ENCODE measurements at regions not wholly inside any gene's neighbourhood (a gene's known extent, or its start where the extent isn't known, plus 50 kb on each side); places are given as distances from the start of the nearest gene placed in this dataset.
A peak's percentile ranks its signal among the peaks of the same experiment; 100 is the strongest.

DNA sequence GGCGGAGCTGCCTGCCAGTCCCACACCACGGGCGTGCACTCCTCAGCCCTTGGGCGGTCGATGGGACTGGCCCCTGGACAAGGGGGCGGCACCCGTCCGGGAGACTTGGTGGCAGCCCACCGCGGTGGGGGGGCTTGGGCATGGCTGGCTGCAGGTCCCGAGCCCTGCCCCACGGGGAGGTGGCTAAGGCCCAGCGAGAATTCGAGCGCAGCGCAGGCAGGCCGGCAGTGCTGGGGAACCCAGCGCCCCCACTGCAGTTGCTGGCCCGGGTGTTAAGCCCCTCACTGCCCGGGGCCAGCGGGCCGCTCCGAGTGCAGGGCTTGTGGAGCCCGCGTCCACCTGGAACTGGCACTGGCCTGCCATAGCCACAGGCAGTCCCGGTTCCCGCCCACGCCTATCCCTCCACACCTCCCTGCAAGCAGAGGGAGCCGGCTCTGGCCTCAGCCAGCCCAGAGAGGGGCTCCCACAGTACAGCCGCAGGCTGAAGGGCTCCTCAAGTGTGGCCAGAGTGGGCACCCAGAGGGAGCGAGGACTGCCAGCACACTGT is 742.9 kb upstream of the DDX18 start:
- TF ChIP-seq, protein P1, sequence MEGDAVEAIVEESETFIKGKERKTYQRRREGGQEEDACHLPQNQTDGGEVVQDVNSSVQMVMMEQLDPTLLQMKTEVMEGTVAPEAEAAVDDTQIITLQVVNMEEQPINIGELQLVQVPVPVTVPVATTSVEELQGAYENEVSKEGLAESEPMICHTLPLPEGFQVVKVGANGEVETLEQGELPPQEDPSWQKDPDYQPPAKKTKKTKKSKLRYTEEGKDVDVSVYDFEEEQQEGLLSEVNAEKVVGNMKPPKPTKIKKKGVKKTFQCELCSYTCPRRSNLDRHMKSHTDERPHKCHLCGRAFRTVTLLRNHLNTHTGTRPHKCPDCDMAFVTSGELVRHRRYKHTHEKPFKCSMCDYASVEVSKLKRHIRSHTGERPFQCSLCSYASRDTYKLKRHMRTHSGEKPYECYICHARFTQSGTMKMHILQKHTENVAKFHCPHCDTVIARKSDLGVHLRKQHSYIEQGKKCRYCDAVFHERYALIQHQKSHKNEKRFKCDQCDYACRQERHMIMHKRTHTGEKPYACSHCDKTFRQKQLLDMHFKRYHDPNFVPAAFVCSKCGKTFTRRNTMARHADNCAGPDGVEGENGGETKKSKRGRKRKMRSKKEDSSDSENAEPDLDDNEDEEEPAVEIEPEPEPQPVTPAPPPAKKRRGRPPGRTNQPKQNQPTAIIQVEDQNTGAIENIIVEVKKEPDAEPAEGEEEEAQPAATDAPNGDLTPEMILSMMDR (conservative IDR thresholded peaks at IDR 0.05; ENCODE audit: low read depth, low read length): no peak
- DNase-seq (ENCODE audit: low read depth): no peak
- no peak overlapping the region for H3K4me3 ChIP-seq (ENCODE audit: low read length)

DNA sequence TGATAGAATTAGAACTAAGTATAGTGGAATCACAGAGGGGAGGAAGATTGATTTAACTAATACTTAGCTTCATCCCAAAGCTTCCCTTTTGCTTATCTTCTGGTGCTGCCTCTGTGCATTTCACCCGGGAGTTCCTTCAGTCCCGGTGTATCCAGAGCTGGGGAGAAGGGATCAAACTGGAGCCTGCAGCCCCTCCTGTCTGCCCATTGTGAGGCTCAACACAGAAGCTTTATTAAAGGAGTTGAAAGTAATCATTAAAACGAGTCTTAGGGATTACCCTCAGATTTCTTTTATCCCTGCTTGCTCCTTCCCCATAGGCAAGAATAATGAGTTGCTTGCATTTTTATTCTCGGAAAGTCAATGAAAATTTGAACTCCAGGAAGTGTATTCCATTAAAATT is 739.7 kb upstream of the DDX18 start:
- H3K4me3 ChIP-seq (ENCODE audit: low read length): no peak overlapping the region
- TF ChIP-seq, protein P1 (conservative IDR thresholded peaks at IDR 0.05; ENCODE audit: low read depth, low read length): no peak
- no peak for DNase-seq (ENCODE audit: low read depth)

DNA sequence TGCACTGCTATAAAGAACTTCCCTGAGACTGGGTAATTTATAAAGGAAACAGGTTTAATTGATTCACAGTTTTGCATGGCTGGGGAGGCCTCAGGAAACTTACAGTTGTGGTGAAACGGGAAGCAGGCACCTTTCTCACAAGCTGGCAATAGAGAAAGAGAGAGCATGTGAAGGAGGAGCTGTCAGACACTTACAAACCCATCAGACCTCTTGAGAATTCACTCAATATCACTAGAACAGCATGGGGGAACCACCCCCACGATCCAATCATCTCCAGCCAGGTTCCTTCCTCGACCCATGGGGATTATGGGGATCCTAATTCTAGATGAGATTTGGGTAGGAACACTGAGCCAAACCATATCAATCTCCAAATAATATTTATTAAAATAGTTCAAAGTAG is 729.2 kb upstream of the DDX18 start:
- TF ChIP-seq, protein P1 (conservative IDR thresholded peaks at IDR 0.05; ENCODE audit: low read depth, low read length): no peak
- DNase-seq (ENCODE audit: low read depth): no peak
- no peak overlapping the region for H3K4me3 ChIP-seq (ENCODE audit: low read length)

DNA sequence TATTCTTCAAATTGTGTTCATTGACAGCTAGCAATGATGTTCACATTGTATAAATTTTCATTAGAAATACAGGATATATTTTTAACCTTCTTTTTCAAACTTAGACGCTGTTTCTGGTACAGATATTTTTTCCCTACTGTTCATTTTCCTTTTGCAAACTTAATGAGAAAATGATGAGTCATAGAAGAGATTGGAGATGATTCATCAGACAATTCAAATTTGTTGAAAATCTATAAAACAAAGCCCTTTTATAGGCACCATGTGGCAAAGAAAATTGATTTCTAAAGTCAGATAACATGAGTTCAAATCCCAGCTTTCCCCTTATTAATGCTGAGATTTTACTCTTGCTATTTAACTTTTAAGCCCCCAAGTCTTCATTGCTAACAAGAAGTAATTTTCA is 728.8 kb upstream of the DDX18 start:
- no peak overlapping the region for H3K4me3 ChIP-seq (ENCODE audit: low read length)
- DNase-seq (ENCODE audit: low read depth): no peak
- TF ChIP-seq, protein P1 (conservative IDR thresholded peaks at IDR 0.05; ENCODE audit: low read depth, low read length): no peak

DNA sequence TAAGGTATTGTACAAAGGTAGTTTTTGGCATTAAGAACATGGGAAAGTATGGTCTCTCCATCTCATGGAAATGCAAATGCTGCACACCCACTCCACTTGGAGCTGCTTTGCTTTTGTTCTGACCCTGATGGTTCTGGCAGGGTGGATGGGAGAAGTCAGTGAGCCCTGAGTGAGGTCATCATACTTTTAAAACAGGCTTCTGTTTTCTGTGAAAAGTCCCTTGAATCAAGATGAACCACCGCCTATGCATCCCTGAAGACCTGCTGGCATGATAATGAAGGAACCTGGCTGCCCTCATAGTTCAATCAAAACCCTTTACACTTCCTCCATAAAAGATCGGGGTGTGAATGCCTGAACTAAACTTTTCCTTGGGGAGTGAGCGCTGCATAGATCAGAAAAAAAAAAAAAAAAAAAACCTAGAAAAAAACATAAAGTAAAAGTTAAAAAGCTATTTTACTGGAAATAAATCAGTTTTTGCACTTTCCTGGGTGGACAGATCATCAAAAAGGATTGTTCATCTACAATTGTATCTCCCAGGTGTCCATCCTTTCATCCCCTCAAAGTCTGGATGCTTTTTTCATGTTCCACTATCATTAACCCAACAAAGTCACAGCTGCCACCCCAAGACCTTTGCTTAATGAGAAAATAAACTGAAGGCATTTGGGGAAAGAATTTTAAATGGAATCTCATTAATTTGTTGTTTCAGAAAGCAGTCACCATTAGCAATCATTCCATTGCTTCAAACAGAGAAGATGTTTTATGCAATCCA is 728.1 kb upstream of the DDX18 start:
- H3K4me3 ChIP-seq (ENCODE audit: low read length): no peak overlapping the region
- TF ChIP-seq, protein P1 (conservative IDR thresholded peaks at IDR 0.05; ENCODE audit: low read depth, low read length): no peak
- DNase-seq (ENCODE audit: low read depth): no peak

DNA sequence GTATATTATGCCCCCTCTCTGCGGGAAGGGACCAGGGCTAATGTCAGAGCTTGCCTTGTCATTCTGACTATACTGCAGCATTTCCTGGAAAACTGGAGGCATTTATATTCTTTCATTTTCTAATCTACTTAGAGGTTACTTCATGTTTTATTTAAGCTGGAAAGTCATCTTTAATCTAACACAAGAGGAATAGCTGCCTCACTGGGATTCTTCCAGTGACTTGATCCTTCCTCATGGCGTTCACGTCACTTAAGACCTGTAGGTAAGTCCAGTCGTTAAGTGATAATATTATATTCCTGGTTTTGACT is 727.6 kb upstream of the DDX18 start:
- TF ChIP-seq, protein P1 (conservative IDR thresholded peaks at IDR 0.05; ENCODE audit: low read depth, low read length): peak; percentile 38
- peak overlapping the region; percentile 29 for H3K4me3 ChIP-seq (ENCODE audit: low read length)
- DNase-seq (ENCODE audit: low read depth): peak; percentile 69

Data from retinal pigment epithelial cell (primary cell).